Heart left ventricle (tissue), 13 donors: ENCODE measurements at regions not wholly inside any gene's neighbourhood (a gene's known extent, or its start where the extent isn't known, plus 50 kb on each side); places are given as distances from the start of the nearest gene placed in this dataset.

Experiments
- CTCF ChIP-seq, 12 donors: fragments of 200-600 bp; sonication (generic) in 4 of 12; IDR thresholded peaks; one replicate each; pipeline versions ENCODE4 v1.5.0 to v1.8.0; 2018 to 2022; ENCODE audit warnings: antibody characterized with exemption in 12 of 12, mild to moderate bottlenecking in 5 of 12
- POLR2A ChIP-seq, 2 donors: fragments of 450-650 bp; IDR thresholded peaks; one replicate each; pipeline ENCODE4 v1.6.1; 2017; ENCODE audit warnings: antibody characterized with exemption in 2 of 2, mild to moderate bottlenecking in 2 of 2, moderate library complexity in 2 of 2
- donor health status: ischemic (EF 13 %, LVEDD 7.1; RV severe dilation, severe dysfunction).
- donor health status: DM: no; HTN: yes; CAD: no.
- donor health status: DM: no; HTN: no; CAD: no.
- donor health status: ischemic (EF 25% LVEDD 6.9; RV normal size, moderate dysfunction).
- donor health status: ischemic (EF 25% LVEDD 5.7; RV mildly dilated, moderate dysfunction).
- donor health status: ischemic (EF 35%, LVEDD 5.7; RV mildly dilated, moderate dysfunction).
- donor health status: nonischemic (EF 11% LVEDD 7.7; RV severe dilation, severe dysfunction).
- donor health status: DM: yes; HTN: yes; CAD: no.
- donor health status: PGD.
- donor health status: ischemic (EF 29% LVEDD 5.4; RV normal size, mild dysfunction).
- donor health status: nonischemic (EF 23%, LVEDD 6.1; RV moderate dilation, normal function).

GRCh38 chr21:26236281-26236680 is 65.7 kb upstream of the APP start:
- TF ChIP-seq CTCF (IDR thresholded peaks at IDR 0.05), result no peak
- no peak for TF ChIP-seq POLR2A (IDR thresholded peaks at IDR 0.05)
